NCI-H2081 treated with DMSO at 0.1 percent for 48 hours (cell line): ENCODE measurements at regions not wholly inside any gene's neighbourhood (a gene's known extent, or its start where the extent isn't known, plus 50 kb on each side); places are given as distances from the start of the nearest gene placed in this dataset.
"Not testable (repeated sequence)": the region's sequence is repeated elsewhere in the genome, so short reads cannot be mapped to it uniquely, and the experiment has no call there.

Experiments used
- DNase-seq: peaks from one replicate; lab custom pipeline; 2025; lab: John Stamatoyannopoulos, UW

GRCh38 chr5:158061451-158061850 lies 202.5 kb upstream of the CLINT1 start:
- no peak for DNase-seq

GRCh38 chr5:158060212-158060611 lies 201.3 kb upstream of the CLINT1 start:
- DNase-seq: no peak

- DNase-seq: no peak
Measured at GRCh38 chr5:158058208-158059120, 199.5 kb upstream of the CLINT1 start.

- DNase-seq: no peak
Measured at GRCh38 chr5:158056130-158056825, 197.3 kb upstream of the CLINT1 start.

GRCh38 chr5:158055111-158055501 lies 196.2 kb upstream of the CLINT1 start:
- no peak for DNase-seq

GRCh38 chr5:158054223-158055110 lies 195.5 kb upstream of the CLINT1 start:
- no peak for DNase-seq

GRCh38 chr5:158051036-158051435 lies 192.1 kb upstream of the CLINT1 start:
- DNase-seq: no peak

- DNase-seq: no peak
Measured at GRCh38 chr5:158050421-158050820, 191.5 kb upstream of the CLINT1 start.

GRCh38 chr5:158049459-158049858 lies 190.5 kb upstream of the CLINT1 start:
- no peak for DNase-seq

- DNase-seq: no peak
Measured at GRCh38 chr5:158045696-158046095, 186.8 kb upstream of the CLINT1 start.

GRCh38 chr5:158039911-158040347 lies 181.0 kb upstream of the CLINT1 start:
- no peak for DNase-seq

- no peak for DNase-seq
Measured at GRCh38 chr5:158039441-158039840, 180.5 kb upstream of the CLINT1 start.

GRCh38 chr5:158036983-158037595 lies 178.1 kb upstream of the CLINT1 start:
- DNase-seq: not testable (repeated sequence)

GRCh38 chr5:158034586-158034985 lies 175.6 kb upstream of the CLINT1 start:
- DNase-seq: not testable (repeated sequence)

- no peak for DNase-seq
Measured at GRCh38 chr5:158033724-158034123, 174.8 kb upstream of the CLINT1 start.

- no peak for DNase-seq
Measured at GRCh38 chr5:158033076-158033475, 174.1 kb upstream of the CLINT1 start.

GRCh38 chr5:158032246-158032645 lies 173.3 kb upstream of the CLINT1 start:
- DNase-seq: no peak

- DNase-seq: no peak
Measured at GRCh38 chr5:158027806-158028775, 169.1 kb upstream of the CLINT1 start.

GRCh38 chr5:158026304-158027031 lies 167.5 kb upstream of the CLINT1 start:
- no peak for DNase-seq

GRCh38 chr5:158023266-158023665 lies 164.3 kb upstream of the CLINT1 start:
- no peak for DNase-seq
